ENCODE measurements at regions not wholly inside any gene's neighbourhood (a gene's known extent, or its start where the extent isn't known, plus 50 kb on each side); places are given as distances from the start of the nearest gene placed in this dataset.

GRCh38 chr1:60376196-60376595 is 302.6 kb upstream of the C1orf87 start:
- Histone ChIP-seq H3K4me1 (no peaks in the 10 kb centered on the region), H3K27me3 (ENCODE audit: control insufficient read depth, insufficient read depth, low read length) (no peaks in the 10 kb centered on the region), H3K9ac (no peak overlapping the region), H3K4me2 (ENCODE audit: low read length) (no peak overlapping the region), H3K79me2 (no peaks in the 10 kb centered on the region), H3K9me3 (ENCODE audit: control insufficient read depth, low read length) (no peaks in the 10 kb centered on the region), H3K36me3 (ENCODE audit: control insufficient read depth, insufficient read depth, low read length) (no peaks in the 10 kb centered on the region), H3K27ac (no peak overlapping the region), H3K4me3 (ENCODE audit: low read depth, low read length) (no peak overlapping the region), H2AFZ (no peak overlapping the region)
- no peak for TF ChIP-seq CTCF (IDR thresholded peaks at IDR 0.05)

GRCh38 chr1:60374537-60374936 is 301.0 kb upstream of the C1orf87 start:
- H2AFZ ChIP-seq: no peak overlapping the region
- H3K4me1 ChIP-seq: no peaks in the 10 kb centered on the region
- H3K4me2 ChIP-seq (ENCODE audit: low read length): no peak overlapping the region
- H3K4me3 ChIP-seq (ENCODE audit: low read depth, low read length): no peak overlapping the region
- H3K79me2 ChIP-seq: no peaks in the 10 kb centered on the region
- no peak overlapping the region for H3K9ac ChIP-seq
- no peaks in the 10 kb centered on the region for H3K27me3 ChIP-seq (ENCODE audit: control insufficient read depth, insufficient read depth, low read length)
- no peak overlapping the region for H3K27ac ChIP-seq
- no peaks in the 10 kb centered on the region for H3K36me3 ChIP-seq (ENCODE audit: control insufficient read depth, insufficient read depth, low read length)
- TF ChIP-seq CTCF (IDR thresholded peaks at IDR 0.05): no peak
- no peaks in the 10 kb centered on the region for H3K9me3 ChIP-seq (ENCODE audit: control insufficient read depth, low read length)

- Histone ChIP-seq H3K4me2 (ENCODE audit: low read length) (no peak overlapping the region), H3K4me3 (ENCODE audit: low read depth, low read length) (no peak overlapping the region), H3K79me2 (no peaks in the 10 kb centered on the region), H3K27ac (no peak overlapping the region), H3K4me1 (no peaks in the 10 kb centered on the region), H3K27me3 (ENCODE audit: control insufficient read depth, insufficient read depth, low read length) (no peaks in the 10 kb centered on the region), H3K36me3 (ENCODE audit: control insufficient read depth, insufficient read depth, low read length) (no peaks in the 10 kb centered on the region), H3K9ac (no peak overlapping the region), H3K9me3 (ENCODE audit: control insufficient read depth, low read length) (no peaks in the 10 kb centered on the region), H2AFZ (no peak overlapping the region)
- no peak for TF ChIP-seq CTCF (IDR thresholded peaks at IDR 0.05)
Measured at GRCh38 chr1:60367532-60367931, 294.0 kb upstream of the C1orf87 start.

GRCh38 chr1:60359431-60359830 is 285.9 kb upstream of the C1orf87 start:
- no peak for TF ChIP-seq CTCF (IDR thresholded peaks at IDR 0.05)
- Histone ChIP-seq H3K4me2 (ENCODE audit: low read length) (no peak overlapping the region), H3K36me3 (ENCODE audit: control insufficient read depth, insufficient read depth, low read length) (no peaks in the 10 kb centered on the region), H3K27me3 (ENCODE audit: control insufficient read depth, insufficient read depth, low read length) (no peaks in the 10 kb centered on the region), H3K9me3 (ENCODE audit: control insufficient read depth, low read length) (no peaks in the 10 kb centered on the region), H2AFZ (no peak overlapping the region), H3K4me3 (ENCODE audit: low read depth, low read length) (no peak overlapping the region), H3K27ac (no peak overlapping the region), H3K4me1 (no peaks in the 10 kb centered on the region), H3K9ac (no peak overlapping the region), H3K79me2 (no peaks in the 10 kb centered on the region)

- no peaks in the 10 kb centered on the region for H3K27me3 ChIP-seq (ENCODE audit: control insufficient read depth, insufficient read depth, low read length)
- TF ChIP-seq CTCF (IDR thresholded peaks at IDR 0.05): no peak
- H3K4me1 ChIP-seq: no peaks in the 10 kb centered on the region
- H3K79me2 ChIP-seq: no peaks in the 10 kb centered on the region
- no peak overlapping the region for H3K27ac ChIP-seq
- H3K4me2 ChIP-seq (ENCODE audit: low read length): no peak overlapping the region
- H2AFZ ChIP-seq: no peak overlapping the region
- H3K9ac ChIP-seq: no peak overlapping the region
- H3K9me3 ChIP-seq (ENCODE audit: control insufficient read depth, low read length): no peaks in the 10 kb centered on the region
- H3K36me3 ChIP-seq (ENCODE audit: control insufficient read depth, insufficient read depth, low read length): no peaks in the 10 kb centered on the region
- no peak overlapping the region for H3K4me3 ChIP-seq (ENCODE audit: low read depth, low read length)
Measured at GRCh38 chr1:60350531-60350930, 277.0 kb upstream of the C1orf87 start.
